Tibial nerve (tissue), 4 donors: ENCODE measurements at regions not wholly inside any gene's neighbourhood (a gene's known extent, or its start where the extent isn't known, plus 50 kb on each side); places are given as distances from the start of the nearest gene placed in this dataset.

Experiments
- CTCF ChIP-seq, 5 experiments: fragments of 200-600 bp in 3 of 5; fragments of 450-650 bp in 2 of 5; sonication (generic) in 3 of 5; IDR thresholded peaks; one replicate each; pipeline ENCODE4 v1.5.1; 2016 to 2019; ENCODE audit warnings: antibody characterized with exemption in 5 of 5, mild to moderate bottlenecking in 3 of 5, moderate library complexity in 2 of 5
- EP300 ChIP-seq, 2 donors: sonication (generic); formaldehyde crosslinking; IDR thresholded peaks; one replicate each; pipeline ENCODE4 v1.6.1; 2017; ENCODE audit warnings: antibody characterized with exemption in 2 of 2, mild to moderate bottlenecking in 1 of 2
- POLR2A ChIP-seq, 2 donors: fragments of 450-650 bp; IDR thresholded peaks; one replicate each; pipeline ENCODE4 v1.6.1; 2017; ENCODE audit warnings: antibody characterized with exemption in 2 of 2, mild to moderate bottlenecking in 2 of 2, moderate library complexity in 2 of 2

- no peak for TF ChIP-seq CTCF (IDR thresholded peaks at IDR 0.05)
- no peak for TF ChIP-seq EP300 (IDR thresholded peaks at IDR 0.05)
- no peak for TF ChIP-seq POLR2A (IDR thresholded peaks at IDR 0.05)
Measured at GRCh38 chr1:96999191-96999590, 277.6 kb downstream of the PTBP2 start.
